GM12872 (cell line): ENCODE measurements at regions not wholly inside any gene's neighbourhood (a gene's known extent, or its start where the extent isn't known, plus 50 kb on each side); places are given as distances from the start of the nearest gene placed in this dataset.

ENCODE experiments used
- CTCF ChIP-seq: IDR thresholded peaks from 3 replicates; pipeline ENCODE4 v1.5.1; 2011; ENCODE audit warnings: low read depth, mild to moderate bottlenecking, low read length, moderate library complexity; ENCODE audit not compliant: insufficient read depth

- TF ChIP-seq CTCF: no peak
These were observed 395.5 kb downstream of the USP25 start for GRCh38 chr21:16125274-16125673.

GRCh38 chr21:16133248-16133647 lies 403.5 kb downstream of the USP25 start:
- no peak for TF ChIP-seq CTCF

- TF ChIP-seq CTCF: no peak
These were observed 404.4 kb downstream of the USP25 start for GRCh38 chr21:16134134-16134533.

GRCh38 chr21:16137106-16137505 lies 407.3 kb downstream of the USP25 start:
- no peak for TF ChIP-seq CTCF

- TF ChIP-seq CTCF: no peak
These were observed 415.3 kb downstream of the USP25 start for GRCh38 chr21:16145052-16145451.

GRCh38 chr21:16145479-16145878 lies 415.7 kb downstream of the USP25 start:
- TF ChIP-seq CTCF: no peak

GRCh38 chr21:16154321-16154720 lies 424.5 kb downstream of the USP25 start:
- no peak for TF ChIP-seq CTCF

- TF ChIP-seq CTCF: no peak
These were observed 425.3 kb downstream of the USP25 start for GRCh38 chr21:16154951-16155635.
